ENCODE measurements at regions not wholly inside any gene's neighbourhood (a gene's known extent, or its start where the extent isn't known, plus 50 kb on each side); places are given as distances from the start of the nearest gene placed in this dataset.

GRCh38 chr7:10824154-10824553 is 149.5 kb upstream of the PHF14 start:
- no peaks in the 10 kb centered on the region for H3K4me1 ChIP-seq
- H3K4me3 ChIP-seq, result no peak overlapping the region
- no peaks in the 10 kb centered on the region for H3K27me3 ChIP-seq
- ATAC-seq (no peak), DNase-seq (no peak)
- H3K36me3 ChIP-seq, result no peaks in the 10 kb centered on the region
- TF ChIP-seq CTCF (IDR thresholded peaks at IDR 0.05), result no peak
- H3K27ac ChIP-seq, result no peak overlapping the region
- intact Hi-C loops (cut with DNase I), result no loop called here
- H3K9me3 ChIP-seq, result no peaks in the 10 kb centered on the region

- H3K27me3 ChIP-seq, result no peaks in the 10 kb centered on the region
- no peak for TF ChIP-seq CTCF (IDR thresholded peaks at IDR 0.05)
- no peaks in the 10 kb centered on the region for H3K9me3 ChIP-seq
- H3K4me1 ChIP-seq, result no peaks in the 10 kb centered on the region
- no peak overlapping the region for H3K27ac ChIP-seq
- no peak overlapping the region for H3K4me3 ChIP-seq
- DNase-seq (no peak), ATAC-seq (no peak)
- intact Hi-C loops (cut with DNase I), result no loop called here
- H3K36me3 ChIP-seq, result no peaks in the 10 kb centered on the region
Measured at GRCh38 chr7:10838228-10838627, 135.4 kb upstream of the PHF14 start.

GRCh38 chr7:10845225-10845624 is 128.4 kb upstream of the PHF14 start:
- intact Hi-C loops (cut with DNase I), result no loop called here

GRCh38 chr7:10855583-10855982 is 118.1 kb upstream of the PHF14 start:
- no peaks in the 10 kb centered on the region for H3K27me3 ChIP-seq
- no peak for ATAC-seq

More at GRCh38 chr7:10845225-10845624, 128.4 kb upstream of the PHF14 start:
- H3K36me3 ChIP-seq, result no peaks in the 10 kb centered on the region
- ATAC-seq (no peak), DNase-seq (no peak)
- H3K9me3 ChIP-seq, result no peaks in the 10 kb centered on the region
- no peaks in the 10 kb centered on the region for H3K27me3 ChIP-seq
- no peaks in the 10 kb centered on the region for H3K4me1 ChIP-seq
- H3K27ac ChIP-seq, result no peak overlapping the region
- TF ChIP-seq CTCF (IDR thresholded peaks at IDR 0.05), result no peak
- H3K4me3 ChIP-seq, result no peak overlapping the region

GRCh38 chr7:10860516-10860915 is 113.2 kb upstream of the PHF14 start:
- no peak overlapping the region for H3K4me3 ChIP-seq
- intact Hi-C loops (cut with DNase I), result no loop called here
- DNase-seq (no peak), ATAC-seq (no peak)
- no peak for TF ChIP-seq CTCF (IDR thresholded peaks at IDR 0.05)
- no peaks in the 10 kb centered on the region for H3K36me3 ChIP-seq
- H3K27me3 ChIP-seq, result no peaks in the 10 kb centered on the region
- no peak overlapping the region for H3K27ac ChIP-seq
- H3K4me1 ChIP-seq, result no peaks in the 10 kb centered on the region
- H3K9me3 ChIP-seq, result no peaks in the 10 kb centered on the region

More at GRCh38 chr7:10855583-10855982, 118.1 kb upstream of the PHF14 start:
- intact Hi-C loops (cut with DNase I), result no loop called here
- DNase-seq, result no peak
- Histone ChIP-seq H3K27ac (no peak overlapping the region), H3K9me3 (no peaks in the 10 kb centered on the region), H3K36me3 (no peaks in the 10 kb centered on the region), H3K4me3 (no peak overlapping the region), H3K4me1 (no peaks in the 10 kb centered on the region)
- TF ChIP-seq CTCF (IDR thresholded peaks at IDR 0.05), result no peak

- H3K27ac ChIP-seq, result no peak overlapping the region
- TF ChIP-seq CTCF (IDR thresholded peaks at IDR 0.05), result no peak
- intact Hi-C loops (cut with DNase I), result no loop called here
- no peaks in the 10 kb centered on the region for H3K27me3 ChIP-seq
- no peaks in the 10 kb centered on the region for H3K4me1 ChIP-seq
- DNase-seq (no peak), ATAC-seq (no peak)
- no peak overlapping the region for H3K4me3 ChIP-seq
- H3K9me3 ChIP-seq, result no peaks in the 10 kb centered on the region
- no peaks in the 10 kb centered on the region for H3K36me3 ChIP-seq
Measured at GRCh38 chr7:10863476-10863875, 110.2 kb upstream of the PHF14 start.

Measured in upper lobe of right lung (tissue), 1 donor.